NCI-H748 treated with DMSO at 0.1 percent for 48 hours (cell line): ENCODE measurements at regions not wholly inside any gene's neighbourhood (a gene's known extent, or its start where the extent isn't known, plus 50 kb on each side); places are given as distances from the start of the nearest gene placed in this dataset.
A peak's percentile ranks its signal among the peaks of the same experiment; 100 is the strongest.
"Not testable (repeated sequence)": the region's sequence is repeated elsewhere in the genome, so short reads cannot be mapped to it uniquely, and the experiment has no call there.

ENCODE experiments used
- DNase-seq: peaks from one replicate; lab custom pipeline; 2025; lab: John Stamatoyannopoulos, UW

GRCh38 chr13:34696296-34696695 lies 245.8 kb upstream of the NBEA start:
- DNase-seq, result no peak

- no peak for DNase-seq
Observed at GRCh38 chr13:34696741-34697140, 245.3 kb upstream of the NBEA start.

- DNase-seq, result no peak
Observed at GRCh38 chr13:34698945-34699344, 243.1 kb upstream of the NBEA start.

GRCh38 chr13:34700155-34700554 lies 241.9 kb upstream of the NBEA start:
- no peak for DNase-seq

- no peak for DNase-seq
Observed at GRCh38 chr13:34701919-34702318, 240.2 kb upstream of the NBEA start.

- DNase-seq, result no peak
Observed at GRCh38 chr13:34708566-34709313, 233.3 kb upstream of the NBEA start.

GRCh38 chr13:34719060-34719875 lies 222.8 kb upstream of the NBEA start:
- peak; percentile 97 for DNase-seq

- no peak for DNase-seq
Observed at GRCh38 chr13:34720618-34721017, 221.5 kb upstream of the NBEA start.

- DNase-seq, result no peak
Observed at GRCh38 chr13:34721631-34722595, 220.2 kb upstream of the NBEA start.

- DNase-seq, result no peak
Observed at GRCh38 chr13:34722922-34723321, 219.1 kb upstream of the NBEA start.

GRCh38 chr13:34730961-34731360 lies 211.1 kb upstream of the NBEA start:
- no peak for DNase-seq

- DNase-seq, result no peak
Observed at GRCh38 chr13:34731486-34731885, 210.6 kb upstream of the NBEA start.

GRCh38 chr13:34733721-34734120 lies 208.3 kb upstream of the NBEA start:
- DNase-seq, result no peak

GRCh38 chr13:34734932-34735331 lies 207.1 kb upstream of the NBEA start:
- no peak for DNase-seq

- DNase-seq, result no peak
Observed at GRCh38 chr13:34738254-34738992, 203.6 kb upstream of the NBEA start.

GRCh38 chr13:34747056-34747455 lies 195.0 kb upstream of the NBEA start:
- not testable (repeated sequence) for DNase-seq

GRCh38 chr13:34747507-34747906 lies 194.6 kb upstream of the NBEA start:
- no peak for DNase-seq

- no peak for DNase-seq
Observed at GRCh38 chr13:34748073-34748472, 194.0 kb upstream of the NBEA start.

- no peak for DNase-seq
Observed at GRCh38 chr13:34748596-34748995, 193.5 kb upstream of the NBEA start.

- peak; percentile 12 for DNase-seq
Observed at GRCh38 chr13:34749046-34749445, 193.0 kb upstream of the NBEA start.
